ENCODE measurements at regions not wholly inside any gene's neighbourhood (a gene's known extent, or its start where the extent isn't known, plus 50 kb on each side); places are given as distances from the start of the nearest gene placed in this dataset.

GRCh38 chr10:130430852-130431704 is 294.9 kb downstream of the GLRX3 start:
- TF ChIP-seq EZH2 (IDR thresholded peaks at IDR 0.05; ENCODE audit: insufficient read depth, poor library complexity, severe bottlenecking), result no peak
- no peak for TF ChIP-seq EZH2phosphoT487 (IDR thresholded peaks at IDR 0.05; ENCODE audit: insufficient read depth, low read depth)

Data from GM23248 (cell line).